ENCODE measurements at regions not wholly inside any gene's neighbourhood (a gene's known extent, or its start where the extent isn't known, plus 50 kb on each side); places are given as distances from the start of the nearest gene placed in this dataset.

DNA sequence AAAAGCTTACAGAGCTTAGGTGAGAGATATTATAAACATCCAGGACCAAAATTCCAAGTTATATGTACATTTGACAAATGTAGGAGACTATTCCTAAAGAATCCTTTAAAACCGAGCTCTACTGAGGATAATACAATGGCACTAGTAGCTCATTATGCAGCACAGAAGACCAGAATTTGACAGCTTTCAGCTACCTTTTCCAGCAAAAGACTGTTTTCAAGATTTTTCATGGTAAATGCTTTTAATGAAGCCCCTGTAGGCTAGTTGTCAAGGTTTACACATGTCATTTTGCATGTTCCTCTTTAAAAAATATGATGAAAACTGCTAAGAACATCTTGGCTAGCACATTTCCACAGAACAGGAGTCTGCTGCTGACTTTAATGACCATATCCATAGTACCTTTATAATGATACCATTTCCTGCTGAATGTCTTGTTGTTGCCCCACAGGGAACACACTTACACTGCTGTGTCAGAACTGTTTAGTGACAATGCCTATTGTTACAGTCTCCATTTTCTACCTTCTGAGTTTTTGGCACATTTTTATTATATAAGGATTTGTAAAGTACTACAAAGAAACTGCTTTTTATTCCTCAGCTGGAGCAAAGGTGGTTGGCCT is 1382.3 kb downstream of the RAPGEF2 start:
- no peak overlapping the region for H3K9ac ChIP-seq
- H3K79me2 ChIP-seq = no peaks in the 10 kb centered on the region
- H3K27me3 ChIP-seq (ENCODE audit: control insufficient read depth, insufficient read depth, low read length) = no peaks in the 10 kb centered on the region
- no peaks in the 10 kb centered on the region for H3K4me1 ChIP-seq
- H2AFZ ChIP-seq = no peak overlapping the region
- no peaks in the 10 kb centered on the region for H3K9me3 ChIP-seq (ENCODE audit: control insufficient read depth, low read length)
- TF ChIP-seq, protein P1, sequence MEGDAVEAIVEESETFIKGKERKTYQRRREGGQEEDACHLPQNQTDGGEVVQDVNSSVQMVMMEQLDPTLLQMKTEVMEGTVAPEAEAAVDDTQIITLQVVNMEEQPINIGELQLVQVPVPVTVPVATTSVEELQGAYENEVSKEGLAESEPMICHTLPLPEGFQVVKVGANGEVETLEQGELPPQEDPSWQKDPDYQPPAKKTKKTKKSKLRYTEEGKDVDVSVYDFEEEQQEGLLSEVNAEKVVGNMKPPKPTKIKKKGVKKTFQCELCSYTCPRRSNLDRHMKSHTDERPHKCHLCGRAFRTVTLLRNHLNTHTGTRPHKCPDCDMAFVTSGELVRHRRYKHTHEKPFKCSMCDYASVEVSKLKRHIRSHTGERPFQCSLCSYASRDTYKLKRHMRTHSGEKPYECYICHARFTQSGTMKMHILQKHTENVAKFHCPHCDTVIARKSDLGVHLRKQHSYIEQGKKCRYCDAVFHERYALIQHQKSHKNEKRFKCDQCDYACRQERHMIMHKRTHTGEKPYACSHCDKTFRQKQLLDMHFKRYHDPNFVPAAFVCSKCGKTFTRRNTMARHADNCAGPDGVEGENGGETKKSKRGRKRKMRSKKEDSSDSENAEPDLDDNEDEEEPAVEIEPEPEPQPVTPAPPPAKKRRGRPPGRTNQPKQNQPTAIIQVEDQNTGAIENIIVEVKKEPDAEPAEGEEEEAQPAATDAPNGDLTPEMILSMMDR (IDR thresholded peaks at IDR 0.05) = no peak
- no peak overlapping the region for H3K4me3 ChIP-seq (ENCODE audit: low read depth, low read length)
- H3K4me2 ChIP-seq (ENCODE audit: low read length) = no peak overlapping the region
- H3K27ac ChIP-seq = no peak overlapping the region
- H3K36me3 ChIP-seq (ENCODE audit: control insufficient read depth, insufficient read depth, low read length) = no peaks in the 10 kb centered on the region

DNA sequence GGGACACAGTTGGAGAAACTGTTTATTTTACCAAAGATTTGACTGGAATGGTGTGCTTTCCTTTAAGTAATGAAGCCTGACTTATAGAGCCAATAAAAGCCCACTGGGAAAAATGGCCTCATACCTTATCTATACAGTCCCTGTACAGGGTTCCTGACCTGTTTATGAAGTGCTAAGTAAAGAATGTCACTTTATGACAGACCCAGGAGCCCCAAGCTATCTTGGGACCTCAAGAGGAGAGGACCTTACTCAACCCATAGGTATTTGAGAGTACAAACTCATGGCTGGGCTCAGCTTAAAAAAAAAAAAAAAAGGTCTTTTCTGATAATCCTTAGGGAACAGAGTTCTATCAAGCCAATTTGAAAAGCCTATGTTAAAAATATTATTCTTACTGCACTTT is 1389.3 kb downstream of the RAPGEF2 start:
- no peaks in the 10 kb centered on the region for H3K9me3 ChIP-seq (ENCODE audit: control insufficient read depth, low read length)
- no peaks in the 10 kb centered on the region for H3K27me3 ChIP-seq (ENCODE audit: control insufficient read depth, insufficient read depth, low read length)

GRCh38 chr4:160493206-160493605 is 1390.3 kb downstream of the RAPGEF2 start:
- Histone ChIP-seq H3K9ac (no peak overlapping the region), H3K79me2 (no peaks in the 10 kb centered on the region)
- TF ChIP-seq, protein P1 (IDR thresholded peaks at IDR 0.05) = no peak

More for the DNA sequence above, 1389.3 kb downstream of the RAPGEF2 start:
- no peak overlapping the region for H3K9ac ChIP-seq
- no peak overlapping the region for H3K4me3 ChIP-seq (ENCODE audit: low read depth, low read length)
- no peaks in the 10 kb centered on the region for H3K79me2 ChIP-seq
- TF ChIP-seq, protein P1 (IDR thresholded peaks at IDR 0.05) = no peak
- H3K4me1 ChIP-seq = no peaks in the 10 kb centered on the region
- H3K4me2 ChIP-seq (ENCODE audit: low read length) = no peak overlapping the region
- H3K27ac ChIP-seq = no peak overlapping the region
- H2AFZ ChIP-seq = no peak overlapping the region
- no peaks in the 10 kb centered on the region for H3K36me3 ChIP-seq (ENCODE audit: control insufficient read depth, insufficient read depth, low read length)

GRCh38 chr4:160495356-160495755 is 1392.5 kb downstream of the RAPGEF2 start:
- H3K79me2 ChIP-seq = no peaks in the 10 kb centered on the region
- no peaks in the 10 kb centered on the region for H3K9me3 ChIP-seq (ENCODE audit: control insufficient read depth, low read length)
- no peak overlapping the region for H3K27ac ChIP-seq
- H3K9ac ChIP-seq = no peak overlapping the region
- H3K27me3 ChIP-seq (ENCODE audit: control insufficient read depth, insufficient read depth, low read length) = no peaks in the 10 kb centered on the region
- H3K4me3 ChIP-seq (ENCODE audit: low read depth, low read length) = no peak overlapping the region
- H2AFZ ChIP-seq = no peak overlapping the region
- H3K36me3 ChIP-seq (ENCODE audit: control insufficient read depth, insufficient read depth, low read length) = no peaks in the 10 kb centered on the region
- no peak overlapping the region for H3K4me2 ChIP-seq (ENCODE audit: low read length)
- TF ChIP-seq, protein P1 (IDR thresholded peaks at IDR 0.05) = no peak
- H3K4me1 ChIP-seq = no peaks in the 10 kb centered on the region

More at GRCh38 chr4:160493206-160493605, 1390.3 kb downstream of the RAPGEF2 start:
- no peak overlapping the region for H3K4me3 ChIP-seq (ENCODE audit: low read depth, low read length)
- H3K9me3 ChIP-seq (ENCODE audit: control insufficient read depth, low read length) = no peaks in the 10 kb centered on the region
- H3K27me3 ChIP-seq (ENCODE audit: control insufficient read depth, insufficient read depth, low read length) = no peaks in the 10 kb centered on the region
- no peak overlapping the region for H3K27ac ChIP-seq
- H2AFZ ChIP-seq = no peak overlapping the region
- H3K36me3 ChIP-seq (ENCODE audit: control insufficient read depth, insufficient read depth, low read length) = no peaks in the 10 kb centered on the region
- H3K4me2 ChIP-seq (ENCODE audit: low read length) = no peak overlapping the region
- no peaks in the 10 kb centered on the region for H3K4me1 ChIP-seq

DNA sequence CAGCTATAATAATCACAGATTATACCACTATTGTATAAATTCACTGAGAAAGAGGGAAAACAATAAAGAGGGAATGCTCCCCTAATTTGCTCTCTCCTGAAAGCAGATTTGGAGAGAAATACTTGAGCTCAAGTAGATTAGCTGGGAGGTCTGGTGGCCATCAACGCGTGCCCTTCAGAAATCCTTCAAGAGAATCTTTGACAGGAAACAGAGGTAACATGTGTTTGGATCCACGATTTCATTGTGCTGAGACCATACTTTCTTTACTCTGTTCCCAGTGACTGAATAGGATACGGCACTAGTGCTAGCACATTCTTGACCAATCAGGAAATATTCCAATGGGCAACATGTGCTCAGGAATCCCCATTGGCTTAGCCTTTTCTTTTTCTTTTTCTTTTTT is 1395.3 kb downstream of the RAPGEF2 start:
- Histone ChIP-seq H3K36me3 (ENCODE audit: control insufficient read depth, insufficient read depth, low read length) (no peaks in the 10 kb centered on the region), H3K4me3 (ENCODE audit: low read depth, low read length) (no peak overlapping the region), H3K9ac (no peak overlapping the region), H2AFZ (no peak overlapping the region), H3K79me2 (no peaks in the 10 kb centered on the region), H3K4me1 (no peaks in the 10 kb centered on the region), H3K9me3 (ENCODE audit: control insufficient read depth, low read length) (no peaks in the 10 kb centered on the region), H3K4me2 (ENCODE audit: low read length) (no peak overlapping the region), H3K27me3 (ENCODE audit: control insufficient read depth, insufficient read depth, low read length) (no peaks in the 10 kb centered on the region), H3K27ac (no peak overlapping the region)
- TF ChIP-seq, protein P1 (IDR thresholded peaks at IDR 0.05) = no peak

Data from parathyroid adenoma (tissue), 2 donors.